ENCODE measurements at regions not wholly inside any gene's neighbourhood (a gene's known extent, or its start where the extent isn't known, plus 50 kb on each side); places are given as distances from the start of the nearest gene placed in this dataset.
A peak's percentile ranks its signal among the peaks of the same experiment; 100 is the strongest.

DNA sequence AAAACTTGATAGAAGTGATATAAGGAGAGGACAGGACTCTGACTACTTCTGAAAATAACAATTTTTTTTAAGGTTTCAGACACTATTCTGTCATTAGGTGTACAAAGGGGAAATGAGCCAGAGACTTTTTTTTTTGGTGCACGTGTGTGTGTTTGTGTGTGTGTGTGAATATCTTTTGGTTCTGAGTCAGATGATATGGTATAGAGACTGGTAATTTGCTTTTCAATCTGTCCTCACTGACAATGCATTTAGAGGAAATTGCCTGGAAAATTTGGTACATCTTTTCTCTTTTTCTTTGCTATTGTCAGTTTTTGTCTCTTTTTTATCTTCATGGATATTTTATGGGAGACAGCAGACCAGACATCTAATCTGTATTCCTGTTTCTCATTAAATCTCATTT lies 59.3 kb downstream of the DDIT4L start:
- intact Hi-C loops (cut with DNase I) = no loop called here
- no peak for DNase-seq
- no peak for ATAC-seq (ENCODE audit: poor library complexity)

- DNase-seq (no peak), ATAC-seq (ENCODE audit: poor library complexity) (no peak)
- intact Hi-C loops (cut with DNase I) = no loop called here
Measured at GRCh38 chr4:100130491-100130890, 59.8 kb downstream of the DDIT4L start.

DNA sequence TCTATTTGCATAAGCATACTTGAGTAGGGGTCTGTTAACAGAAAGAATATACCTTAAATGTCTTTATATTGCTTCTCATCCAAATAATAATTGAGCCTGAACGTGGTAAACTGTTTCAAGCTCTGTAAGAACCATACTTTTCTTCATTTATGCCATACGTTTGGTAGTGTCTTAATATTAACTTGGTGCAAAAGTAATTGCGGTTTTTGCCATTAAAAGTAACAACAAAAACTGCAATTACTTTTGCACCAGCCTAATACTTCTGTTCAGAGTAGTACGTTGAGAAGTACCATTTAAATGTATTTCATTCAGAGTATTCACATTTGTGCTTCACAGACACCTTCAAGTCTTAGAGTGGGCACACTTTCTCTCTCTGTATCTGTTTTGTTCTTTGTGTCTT lies 60.5 kb downstream of the DDIT4L start:
- DNase-seq = no peak
- no peak for ATAC-seq (ENCODE audit: poor library complexity)
- intact Hi-C loops (cut with DNase I) = no loop called here

- ATAC-seq (ENCODE audit: poor library complexity) = no peak
- intact Hi-C loops (cut with DNase I) = no loop called here
- no peak for DNase-seq
Measured at GRCh38 chr4:100128338-100128737, 61.9 kb downstream of the DDIT4L start.

GRCh38 chr4:100124715-100125114 lies 65.6 kb downstream of the DDIT4L start:
- DNase-seq = no peak
- intact Hi-C loops (cut with DNase I) = no loop called here
- no peak for ATAC-seq (ENCODE audit: poor library complexity)

DNA sequence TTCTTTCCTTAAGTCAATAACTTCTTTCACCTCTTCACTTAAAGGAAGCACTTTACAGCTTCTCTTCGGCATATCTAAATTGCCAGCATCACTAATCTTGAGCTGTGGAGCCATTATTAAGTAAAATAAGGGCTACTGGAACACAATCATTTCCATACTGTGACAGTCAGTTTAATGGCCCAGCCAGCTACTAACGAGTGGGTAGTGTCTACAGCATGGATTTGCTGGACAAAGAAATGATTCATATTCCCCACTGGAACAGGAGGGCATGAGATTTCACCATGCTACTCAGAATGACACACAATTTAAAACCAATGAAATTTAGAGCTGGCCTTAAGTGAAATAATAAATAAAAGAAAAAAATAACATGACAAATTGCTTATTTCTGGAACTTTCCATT lies 72.1 kb downstream of the DDIT4L start:
- DNase-seq (no peak), ATAC-seq (ENCODE audit: poor library complexity) (no peak)
- intact Hi-C loops (cut with DNase I) = no loop called here

- DNase-seq (no peak), ATAC-seq (ENCODE audit: poor library complexity) (no peak)
- intact Hi-C loops (cut with DNase I) = no loop called here
Measured at GRCh38 chr4:100117750-100118149, 72.5 kb downstream of the DDIT4L start.

- intact Hi-C loops (cut with DNase I) = no loop called here
- no peak for ATAC-seq (ENCODE audit: poor library complexity)
- no peak for DNase-seq
Measured at GRCh38 chr4:100114909-100115308, 75.4 kb downstream of the DDIT4L start.

- intact Hi-C loops (cut with DNase I) = no loop called here
- ATAC-seq (ENCODE audit: poor library complexity) (no peak), DNase-seq (no peak)
Measured at GRCh38 chr4:100113732-100114131, 76.5 kb downstream of the DDIT4L start.

DNA sequence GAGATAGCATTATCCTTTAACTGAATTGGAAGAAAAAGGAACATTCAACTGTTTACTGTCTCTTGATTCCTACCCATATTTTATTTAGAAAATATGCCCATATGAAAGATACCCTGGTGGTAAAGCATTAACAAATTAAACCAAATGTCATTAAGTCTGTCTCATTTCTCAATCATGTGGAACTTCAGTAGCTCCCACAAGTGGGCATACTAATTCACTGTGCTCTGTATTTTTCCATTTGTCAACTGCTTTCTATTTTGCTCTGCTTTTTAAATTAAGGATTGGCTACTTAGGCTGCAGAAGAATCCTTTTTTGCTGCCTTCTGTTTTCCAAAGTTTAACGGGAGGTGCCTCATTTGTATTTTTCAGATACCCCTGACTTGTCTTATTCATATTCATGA lies 77.2 kb downstream of the DDIT4L start:
- ATAC-seq (ENCODE audit: poor library complexity) = no peak
- DNase-seq = no peak
- intact Hi-C loops (cut with DNase I) = no loop called here

DNA sequence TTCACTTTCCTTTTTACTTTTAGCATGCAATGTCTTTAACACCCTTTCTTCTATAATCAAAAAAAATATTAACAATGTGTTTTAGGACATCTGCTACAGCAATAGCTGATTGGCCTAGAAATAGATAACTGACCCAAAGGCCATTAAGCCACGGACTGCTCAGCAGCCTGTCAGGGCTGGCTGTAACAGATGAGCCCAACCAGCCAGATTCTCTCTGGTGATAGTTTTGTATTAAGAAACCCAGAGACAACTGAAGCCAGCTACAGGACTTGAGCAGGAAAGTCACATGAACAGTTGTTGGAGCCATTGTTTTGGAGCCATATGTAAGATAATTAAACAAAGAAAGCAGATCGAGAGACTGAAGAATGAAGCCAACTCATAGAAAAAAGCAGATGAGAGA lies 80.3 kb downstream of the DDIT4L start:
- ATAC-seq (ENCODE audit: poor library complexity) = no peak
- no peak for DNase-seq
- intact Hi-C loops (cut with DNase I) = no loop called here

DNA sequence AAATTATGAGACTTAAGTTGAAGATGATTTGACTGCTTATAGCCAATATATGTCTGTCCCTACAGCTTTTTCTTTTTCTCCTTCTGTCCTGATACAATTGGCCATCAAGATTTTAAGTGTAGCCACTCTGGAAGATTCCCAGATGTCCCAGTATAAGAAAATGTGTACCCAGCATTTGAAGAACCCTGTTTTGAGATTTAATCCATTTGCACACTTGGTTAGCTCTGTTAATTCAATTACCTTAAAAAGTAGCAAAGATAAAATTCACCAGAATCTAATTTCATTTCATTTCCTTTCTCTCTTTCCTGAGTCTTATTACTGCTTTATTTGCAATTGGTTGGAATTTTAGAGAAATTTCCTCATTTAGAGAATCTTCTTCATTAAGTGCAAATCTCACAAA lies 81.4 kb downstream of the DDIT4L start:
- ATAC-seq (ENCODE audit: poor library complexity) (no peak), DNase-seq (no peak)
- intact Hi-C loops (cut with DNase I) = no loop called here

DNA sequence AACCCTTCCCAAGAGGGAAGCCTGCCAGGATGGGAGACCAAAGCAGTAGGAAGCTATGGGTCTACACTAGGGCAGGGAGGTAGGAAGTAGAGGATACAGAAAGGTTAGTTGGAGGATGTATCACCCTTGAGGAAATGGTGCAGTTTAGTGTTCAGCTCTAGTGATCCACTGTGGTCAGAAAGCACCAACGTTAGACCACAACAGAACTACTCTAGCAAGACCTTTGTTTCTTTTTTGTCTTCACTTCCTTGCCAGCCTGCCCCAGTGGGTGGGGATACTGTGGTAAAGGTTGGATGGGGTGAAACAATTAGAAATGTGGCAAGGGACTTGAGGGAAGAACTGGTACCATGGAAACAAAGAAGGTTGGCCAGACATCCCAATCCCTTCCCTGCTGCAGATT lies 83.3 kb downstream of the DDIT4L start:
- no peak for ATAC-seq (ENCODE audit: poor library complexity)
- intact Hi-C loops (cut with DNase I) = no loop called here
- DNase-seq = no peak

- no peak for DNase-seq
- intact Hi-C loops (cut with DNase I) = no loop called here
- ATAC-seq (ENCODE audit: poor library complexity) = no peak
Measured at GRCh38 chr4:100103671-100104070, 86.6 kb downstream of the DDIT4L start.

DNA sequence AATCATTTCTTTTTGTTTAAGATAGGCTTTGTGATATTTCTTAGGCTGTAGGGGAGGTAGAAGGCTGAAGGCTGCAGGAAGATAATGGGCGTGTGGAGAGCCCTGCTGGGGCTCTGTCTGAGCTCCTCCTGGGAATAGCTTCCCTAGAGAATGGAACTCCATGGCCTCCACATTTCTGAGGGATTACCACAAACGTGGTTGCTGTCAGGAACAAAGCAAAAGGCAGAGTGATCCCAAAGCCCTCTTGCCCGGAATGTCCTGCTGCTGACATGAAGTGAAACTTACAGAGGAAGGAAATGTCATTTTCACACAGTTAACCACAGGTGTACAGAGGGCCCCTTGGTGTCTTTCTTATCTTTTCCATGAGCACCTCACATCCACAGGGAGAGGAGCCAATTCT lies 89.3 kb downstream of the DDIT4L start:
- DNase-seq = no peak
- no peak for ATAC-seq (ENCODE audit: poor library complexity)
- intact Hi-C loops (cut with DNase I) = no loop called here

- DNase-seq (no peak), ATAC-seq (ENCODE audit: poor library complexity) (no peak)
- intact Hi-C loops (cut with DNase I) = no loop called here
Measured at GRCh38 chr4:100099746-100100145, 90.5 kb downstream of the DDIT4L start.

GRCh38 chr4:100098681-100099080 lies 91.6 kb downstream of the DDIT4L start:
- ATAC-seq (ENCODE audit: poor library complexity) (no peak), DNase-seq (no peak)
- intact Hi-C loops (cut with DNase I) = no loop called here

DNA sequence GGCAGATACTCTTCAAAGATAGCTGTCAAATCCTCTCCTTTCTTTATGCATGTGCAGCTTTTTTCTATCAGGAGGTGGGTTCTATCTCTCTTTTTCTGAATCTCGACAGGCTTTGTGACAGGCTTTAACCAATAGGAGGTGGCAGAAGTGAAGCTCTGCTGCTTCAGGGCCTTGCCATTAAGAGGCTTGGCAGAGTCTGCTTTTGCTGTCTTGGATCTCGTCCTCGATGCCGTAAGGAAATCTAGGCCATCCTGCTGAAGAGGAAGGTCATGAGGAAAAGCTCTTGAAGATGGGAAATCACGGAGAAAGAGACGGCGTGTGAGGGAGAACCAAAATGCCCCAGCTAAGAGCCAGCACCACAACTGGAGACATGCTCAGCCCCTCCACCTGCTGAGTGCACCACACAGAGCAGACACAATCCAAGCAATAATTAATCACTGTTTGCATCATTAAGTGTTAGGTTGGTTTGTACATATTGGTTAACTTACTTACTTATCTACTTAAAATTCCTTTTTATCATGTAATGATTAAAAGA lies 92.2 kb downstream of the DDIT4L start:
- DNase-seq (no peak), ATAC-seq (ENCODE audit: poor library complexity) (no peak)
- intact Hi-C loops (cut with DNase I) = no loop called here

DNA sequence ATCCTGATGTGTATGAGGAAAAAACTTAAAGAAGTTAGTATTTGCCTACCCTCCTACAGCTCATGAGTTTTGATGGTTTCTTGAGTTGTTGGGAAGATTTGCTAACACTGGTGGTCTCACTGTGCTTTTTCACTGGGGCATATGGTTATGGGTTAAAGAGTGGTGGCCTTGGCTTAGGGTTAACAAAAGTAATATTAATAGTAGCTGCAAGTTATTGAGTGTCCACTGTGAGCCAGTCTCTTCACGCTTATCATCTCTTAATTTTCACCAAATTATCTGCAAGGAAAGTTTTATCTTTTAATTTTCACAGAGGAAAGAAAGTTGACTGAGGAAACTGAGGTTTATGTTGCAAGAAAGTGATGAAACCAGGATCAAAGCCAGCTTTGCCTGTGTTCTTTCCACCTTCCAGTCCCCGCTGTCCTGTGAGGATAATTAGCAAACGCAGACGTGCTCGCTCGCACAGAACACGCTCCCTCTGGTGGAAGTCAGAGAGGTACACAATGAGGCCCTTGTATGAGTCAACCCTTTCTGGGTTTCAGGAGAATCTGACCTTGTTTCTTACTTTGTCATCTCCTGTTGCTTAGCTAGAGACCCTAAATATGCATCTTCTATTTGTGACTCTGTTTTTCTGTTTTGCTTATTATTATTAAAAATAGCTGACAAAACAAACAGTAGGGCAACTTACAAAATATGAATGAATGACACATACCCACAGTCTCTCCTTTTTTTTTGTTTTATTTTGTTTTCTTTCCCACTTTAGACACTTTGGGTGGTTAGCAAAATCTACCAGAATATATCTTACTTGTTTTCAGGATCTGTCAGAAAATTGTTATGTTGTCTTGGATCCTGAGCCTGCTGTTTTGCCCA lies 94.3 kb downstream of the DDIT4L start:
- ATAC-seq (ENCODE audit: poor library complexity) (peak; percentile 96), DNase-seq (peak; percentile 59)
- intact Hi-C loops (cut with DNase I) = no loop called here

- DNase-seq (peak; percentile 80), ATAC-seq (ENCODE audit: poor library complexity) (peak; percentile 85)
- intact Hi-C loops (cut with DNase I) = no loop called here
Measured at GRCh38 chr4:100093091-100093866, 97.0 kb downstream of the DDIT4L start.

All from Right ventricle myocardium superior (tissue), 1 donor.